HG02763 (cell line): ENCODE measurements at regions not wholly inside any gene's neighbourhood (a gene's known extent, or its start where the extent isn't known, plus 50 kb on each side); places are given as distances from the start of the nearest gene placed in this dataset.

Source experiments
- ATAC-seq: cut with Tn5 transposase; IDR thresholded peaks from one replicate; pipeline ENCODE4 v1.9.1; 2021; ENCODE audit warnings: mild to moderate bottlenecking, moderate library complexity; ENCODE audit not compliant: unreplicated experiment

DNA sequence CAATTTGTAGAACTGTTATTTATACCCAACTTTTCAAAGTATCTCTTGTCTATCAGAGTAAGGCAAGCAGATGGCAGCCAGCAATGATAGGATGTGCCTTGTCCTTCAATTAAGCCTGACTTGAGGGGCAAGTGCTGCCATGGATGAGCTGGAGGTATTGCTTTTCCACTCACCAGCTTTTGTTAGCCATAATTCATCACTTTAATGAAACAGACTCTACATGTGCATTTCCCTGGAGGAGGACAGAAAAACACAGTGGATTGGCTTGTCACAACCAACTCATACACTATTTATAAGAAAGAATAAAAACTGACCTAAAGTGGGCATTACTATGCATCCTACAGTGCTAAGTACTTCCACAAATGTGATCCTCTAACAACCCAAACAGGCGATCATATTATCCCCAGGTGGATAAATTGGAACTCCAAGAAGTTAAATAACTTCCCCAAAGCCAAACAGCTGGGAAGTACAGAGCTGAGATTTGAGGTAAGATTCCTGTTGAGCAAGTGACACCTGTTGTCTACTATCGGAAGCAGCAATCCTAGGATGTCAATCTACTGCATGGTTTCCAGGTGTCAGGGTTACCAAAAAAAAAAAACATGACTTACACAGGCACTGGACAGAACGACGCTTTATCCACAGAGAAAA is 73.9 kb upstream of the NRSN1 start:
- ATAC-seq: no peak

- ATAC-seq: no peak
Measured at GRCh38 chr6:24052590-24052961, 73.4 kb upstream of the NRSN1 start.

- ATAC-seq: no peak
Measured at GRCh38 chr6:24053057-24053456, 73.0 kb upstream of the NRSN1 start.

DNA sequence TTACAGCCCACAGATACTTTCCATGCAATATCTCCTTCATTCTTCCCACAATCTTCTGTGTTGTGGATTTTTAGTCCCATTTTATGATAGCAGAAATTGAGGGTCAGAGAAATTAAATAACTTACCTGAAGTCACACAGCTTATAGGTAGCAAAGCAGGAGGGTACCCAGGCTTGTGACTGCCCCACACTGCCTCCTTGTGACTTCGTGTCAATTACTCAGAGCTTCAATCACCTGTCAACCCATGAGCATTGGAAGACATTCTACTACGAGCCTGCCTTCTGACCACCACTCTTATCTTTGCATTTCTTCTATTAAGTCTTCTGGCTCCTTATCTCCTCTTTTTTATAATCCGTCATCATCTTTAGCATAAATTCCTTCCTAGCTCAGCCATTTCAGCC is 71.6 kb upstream of the NRSN1 start:
- ATAC-seq: no peak

GRCh38 chr6:24056567-24056966 is 69.4 kb upstream of the NRSN1 start:
- no peak for ATAC-seq

DNA sequence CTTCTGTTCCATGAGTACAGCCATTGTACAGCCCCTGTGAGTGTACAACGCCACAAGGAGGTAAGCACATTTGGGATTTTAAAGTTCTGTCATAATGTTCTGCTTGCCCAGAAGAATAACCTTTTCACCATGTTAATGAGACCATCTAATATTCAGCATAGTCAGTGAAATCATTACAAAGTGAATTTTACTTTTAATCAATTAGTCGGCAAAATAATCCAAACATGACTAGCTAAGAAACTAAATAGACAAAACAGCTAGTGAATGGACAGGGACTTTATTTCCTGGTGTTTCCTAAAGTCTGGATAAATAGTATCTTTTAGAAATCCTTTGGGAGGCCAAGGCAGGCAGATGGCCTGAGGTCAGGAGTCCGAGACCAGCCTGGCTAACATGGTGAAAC is 69.0 kb upstream of the NRSN1 start:
- ATAC-seq: no peak

DNA sequence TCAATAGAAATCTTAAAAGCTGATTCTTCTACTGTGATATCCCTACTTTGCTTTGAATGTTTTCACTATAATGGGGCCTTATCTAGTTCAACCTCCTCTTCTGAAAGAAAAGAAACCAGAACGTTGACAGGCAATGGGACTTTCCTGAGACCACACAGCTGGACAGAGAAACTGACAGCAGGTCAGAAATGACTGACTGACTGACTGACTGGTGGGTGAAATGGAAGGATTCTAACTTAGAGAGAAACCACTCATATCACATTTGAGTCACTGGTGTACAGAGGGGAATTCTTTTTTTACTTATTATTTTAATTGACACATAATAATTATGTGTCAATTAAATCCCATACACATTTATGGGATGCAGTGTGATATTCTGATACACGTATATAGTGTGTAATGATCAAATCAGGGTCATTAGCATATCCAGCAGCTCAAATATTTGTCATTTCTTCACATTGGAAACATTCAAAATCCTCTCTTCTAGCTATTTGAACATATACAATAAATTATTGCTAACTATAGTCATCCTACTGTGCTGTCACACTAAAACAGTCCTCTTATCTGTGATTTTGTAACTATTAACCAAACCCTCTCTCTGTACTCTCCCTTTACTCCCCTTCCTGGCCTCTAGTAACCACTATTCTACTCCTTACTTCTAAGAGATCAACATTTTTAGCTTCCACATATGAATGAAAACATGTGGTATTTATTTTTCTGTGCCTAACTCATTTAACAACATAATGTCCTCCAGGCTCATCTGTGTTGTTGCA is 64.8 kb upstream of the NRSN1 start:
- ATAC-seq: peak; percentile 95

DNA sequence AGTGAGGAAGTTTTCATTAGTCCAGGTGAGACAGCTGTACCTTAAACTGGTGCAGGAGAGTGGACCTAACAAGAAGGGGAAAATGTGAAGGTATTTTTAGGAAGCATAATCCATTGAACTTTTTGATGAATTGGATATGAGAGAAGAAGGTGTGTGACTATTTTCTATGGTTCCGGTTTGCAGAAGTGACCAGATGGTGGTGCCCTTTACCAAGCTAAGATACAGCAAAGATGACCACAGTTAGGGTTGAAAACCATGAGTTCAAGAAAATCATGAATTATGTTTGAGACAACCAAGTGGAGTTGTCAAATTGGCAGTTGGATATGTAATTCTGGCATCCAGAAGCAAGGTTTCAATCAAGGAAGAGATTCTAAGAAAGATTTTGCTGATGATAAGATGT is 61.9 kb upstream of the NRSN1 start:
- no peak for ATAC-seq

GRCh38 chr6:24064832-24065231 is 61.2 kb upstream of the NRSN1 start:
- ATAC-seq: no peak

GRCh38 chr6:24069526-24069925 is 56.5 kb upstream of the NRSN1 start:
- no peak for ATAC-seq

DNA sequence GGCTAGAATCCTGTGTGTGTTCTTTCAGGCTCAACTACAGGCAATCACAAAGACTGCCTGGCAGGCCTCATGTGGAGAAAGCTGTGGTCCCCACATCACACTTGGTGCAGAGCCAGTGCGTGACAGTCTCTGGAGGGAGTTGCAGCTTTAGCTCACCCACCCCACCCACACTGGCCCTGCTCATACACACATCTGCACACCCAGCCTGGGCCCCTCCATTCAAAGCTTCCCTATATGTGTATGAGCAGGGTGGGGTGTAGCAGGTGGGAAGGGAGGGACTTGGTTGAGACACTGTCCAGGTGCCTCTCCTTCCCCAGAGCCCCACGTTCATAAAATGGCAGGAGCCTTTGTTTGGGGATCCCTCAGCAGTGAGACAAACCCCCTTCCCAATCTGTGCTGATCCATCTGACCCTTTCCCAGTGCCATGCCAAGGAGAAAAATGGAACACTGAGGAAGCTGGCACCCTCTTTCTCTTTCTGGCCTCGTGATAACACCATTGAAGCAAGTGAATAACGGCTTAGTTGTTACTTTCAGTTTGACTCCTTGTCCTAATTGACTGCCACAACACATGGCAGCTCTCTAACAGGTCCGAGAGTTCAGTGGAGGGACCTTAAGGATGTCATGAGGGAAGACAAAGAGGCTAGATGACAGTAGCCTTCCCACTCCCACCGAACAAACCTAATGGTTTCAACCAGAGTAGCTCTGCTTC is 53.8 kb upstream of the NRSN1 start:
- peak; percentile 48 for ATAC-seq

- no peak for ATAC-seq
Measured at GRCh38 chr6:24076011-24076410, 50.0 kb upstream of the NRSN1 start.
